ENCODE measurements at regions not wholly inside any gene's neighbourhood (a gene's known extent, or its start where the extent isn't known, plus 50 kb on each side); places are given as distances from the start of the nearest gene placed in this dataset.

GRCh38 chr4:124527364-124527763 is 185.2 kb downstream of the ANKRD50 start:
- POLR2A ChIA-PET = no interaction called here
- Histone ChIP-seq H3K4me3 (ENCODE audit: low read depth, low read length) (no peak overlapping the region), H3K27me3 (ENCODE audit: control insufficient read depth, insufficient read depth, low read length) (no peaks in the 10 kb centered on the region), H3K36me3 (ENCODE audit: control insufficient read depth, insufficient read depth, low read length) (no peaks in the 10 kb centered on the region)
- no peak for TF ChIP-seq CTCF (IDR thresholded peaks at IDR 0.05; ENCODE audit: insufficient read depth, low read depth, low read length)
- CTCF ChIA-PET = no interaction called here
- no peak for DNase-seq (ENCODE audit: low read depth)

- ChIA-PET POLR2A (no interaction called here), CTCF (no interaction called here)
- no peaks in the 10 kb centered on the region for H3K27me3 ChIP-seq (ENCODE audit: control insufficient read depth, insufficient read depth, low read length)
- no peaks in the 10 kb centered on the region for H3K36me3 ChIP-seq (ENCODE audit: control insufficient read depth, insufficient read depth, low read length)
- DNase-seq (ENCODE audit: low read depth) = peak; percentile 2
- no peak for TF ChIP-seq CTCF (IDR thresholded peaks at IDR 0.05; ENCODE audit: insufficient read depth, low read depth, low read length)
- no peak overlapping the region for H3K4me3 ChIP-seq (ENCODE audit: low read depth, low read length)
Measured at GRCh38 chr4:124529131-124529530, 183.4 kb downstream of the ANKRD50 start.

- ChIA-PET POLR2A (no interaction called here), CTCF (no interaction called here)
- no peaks in the 10 kb centered on the region for H3K27me3 ChIP-seq (ENCODE audit: control insufficient read depth, insufficient read depth, low read length)
- DNase-seq (ENCODE audit: low read depth) = peak; percentile 38
- H3K36me3 ChIP-seq (ENCODE audit: control insufficient read depth, insufficient read depth, low read length) = no peaks in the 10 kb centered on the region
- TF ChIP-seq CTCF (IDR thresholded peaks at IDR 0.05; ENCODE audit: insufficient read depth, low read depth, low read length) = no peak
- no peak overlapping the region for H3K4me3 ChIP-seq (ENCODE audit: low read depth, low read length)
Measured at GRCh38 chr4:124530464-124531077, 182.0 kb downstream of the ANKRD50 start.

- no peak for TF ChIP-seq CTCF (IDR thresholded peaks at IDR 0.05; ENCODE audit: insufficient read depth, low read depth, low read length)
- H3K4me3 ChIP-seq (ENCODE audit: low read depth, low read length) = no peak overlapping the region
- ChIA-PET POLR2A (no interaction called here), CTCF (interaction anchor here (1.2 kb wide), 1 partner anchor 39 kb away, joined by 3 read pairs; no protein-coding TSS in a partner anchor)
- no peaks in the 10 kb centered on the region for H3K36me3 ChIP-seq (ENCODE audit: control insufficient read depth, insufficient read depth, low read length)
- H3K27me3 ChIP-seq (ENCODE audit: control insufficient read depth, insufficient read depth, low read length) = no peaks in the 10 kb centered on the region
- no peak for DNase-seq (ENCODE audit: low read depth)
Measured at GRCh38 chr4:124534131-124534530, 178.4 kb downstream of the ANKRD50 start.

- Histone ChIP-seq H3K4me3 (ENCODE audit: low read depth, low read length) (no peak overlapping the region), H3K27me3 (ENCODE audit: control insufficient read depth, insufficient read depth, low read length) (no peaks in the 10 kb centered on the region), H3K36me3 (ENCODE audit: control insufficient read depth, insufficient read depth, low read length) (no peaks in the 10 kb centered on the region)
- CTCF ChIA-PET = no interaction called here
- DNase-seq (ENCODE audit: low read depth) = no peak
- TF ChIP-seq CTCF (IDR thresholded peaks at IDR 0.05; ENCODE audit: insufficient read depth, low read depth, low read length) = no peak
- POLR2A ChIA-PET = no interaction called here
Measured at GRCh38 chr4:124535003-124535402, 177.5 kb downstream of the ANKRD50 start.
